ENCODE measurements at regions not wholly inside any gene's neighbourhood (a gene's known extent, or its start where the extent isn't known, plus 50 kb on each side); places are given as distances from the start of the nearest gene placed in this dataset.

GRCh38 chr2:111704246-111704645 lies 179.7 kb downstream of the ANAPC1 start:
- TF ChIP-seq ZNF8 (CRISPR knock-in tag; IDR thresholded peaks at IDR 0.05) (no peak), CSRNP3 (CRISPR knock-in tag; IDR thresholded peaks at IDR 0.05) (no peak), ZNF565 (CRISPR knock-in tag; conservative IDR thresholded peaks at IDR 0.05; ENCODE audit: low read depth) (no peak), ISL1 (CRISPR knock-in tag; IDR thresholded peaks at IDR 0.05) (no peak), CREB5 (CRISPR knock-in tag; IDR thresholded peaks at IDR 0.05; ENCODE audit: low read depth) (no peak), GLIS3 (CRISPR knock-in tag; IDR thresholded peaks at IDR 0.05) (no peak), ZNF70 (CRISPR knock-in tag; IDR thresholded peaks at IDR 0.05) (no peak), ZC3H10 (CRISPR knock-in tag; IDR thresholded peaks at IDR 0.05) (no peak), RARB (CRISPR knock-in tag; IDR thresholded peaks at IDR 0.05) (no peak), SNAI2 (CRISPR knock-in tag; IDR thresholded peaks at IDR 0.05) (no peak), ZFP3 (CRISPR knock-in tag; IDR thresholded peaks at IDR 0.05) (no peak), TOX (CRISPR knock-in tag; IDR thresholded peaks at IDR 0.05; ENCODE audit: borderline replicate concordance) (no peak), TSHZ2 (CRISPR knock-in tag; IDR thresholded peaks at IDR 0.05) (no peak), CSDC2 (CRISPR knock-in tag; IDR thresholded peaks at IDR 0.05) (no peak), ARNTL (CRISPR knock-in tag; IDR thresholded peaks at IDR 0.05; ENCODE audit: borderline replicate concordance, low read depth) (no peak), ZFP30 (CRISPR knock-in tag; IDR thresholded peaks at IDR 0.05) (no peak)
- ATAC-seq, result peak; percentile 86

GRCh38 chr2:111705239-111705638 lies 178.8 kb downstream of the ANAPC1 start:
- TF ChIP-seq TSHZ2 (CRISPR knock-in tag; IDR thresholded peaks at IDR 0.05) (no peak), ZFP30 (CRISPR knock-in tag; IDR thresholded peaks at IDR 0.05) (no peak), OSR1 (CRISPR knock-in tag; IDR thresholded peaks at IDR 0.05) (no peak), BACH2 (CRISPR knock-in tag; IDR thresholded peaks at IDR 0.05; ENCODE audit: borderline replicate concordance) (no peak), CSRNP3 (CRISPR knock-in tag; IDR thresholded peaks at IDR 0.05) (no peak), ARNTL (CRISPR knock-in tag; IDR thresholded peaks at IDR 0.05; ENCODE audit: borderline replicate concordance, low read depth) (no peak), TCF4 (CRISPR knock-in tag; IDR thresholded peaks at IDR 0.05; ENCODE audit: borderline replicate concordance) (no peak), CSDC2 (CRISPR knock-in tag; IDR thresholded peaks at IDR 0.05) (no peak), POU6F1 (CRISPR knock-in tag; IDR thresholded peaks at IDR 0.05; ENCODE audit: borderline replicate concordance, low read depth) (no peak), TOX (CRISPR knock-in tag; IDR thresholded peaks at IDR 0.05; ENCODE audit: borderline replicate concordance) (no peak), ZNF8 (CRISPR knock-in tag; IDR thresholded peaks at IDR 0.05) (no peak), ZFP3 (CRISPR knock-in tag; IDR thresholded peaks at IDR 0.05) (no peak), ISL1 (CRISPR knock-in tag; IDR thresholded peaks at IDR 0.05) (no peak)
- ATAC-seq, result no peak

All from SK-N-SH treated with all-trans-retinoic acid at 6 μM for 48 hours (cell line).